ENCODE measurements at regions not wholly inside any gene's neighbourhood (a gene's known extent, or its start where the extent isn't known, plus 50 kb on each side); places are given as distances from the start of the nearest gene placed in this dataset.

DNA sequence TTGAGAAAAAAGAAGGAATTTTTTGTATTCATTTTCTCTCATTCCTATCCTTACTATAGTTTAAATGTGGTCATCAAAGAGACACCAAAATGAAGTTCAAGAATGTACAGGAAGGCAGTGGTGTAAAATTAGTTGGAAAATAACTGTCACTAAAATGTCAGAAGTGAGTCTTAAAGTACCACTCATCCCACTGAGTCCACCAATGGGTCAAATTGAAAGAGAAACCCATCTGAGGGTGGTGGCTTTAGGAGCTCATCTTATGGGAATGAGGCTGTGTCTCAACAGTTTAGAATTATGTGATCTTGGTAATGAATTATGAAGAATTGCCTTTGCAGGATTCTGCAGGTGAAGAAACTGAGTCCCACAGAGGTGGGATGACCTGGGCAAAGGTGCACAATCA is 403.5 kb downstream of the FGF9 start:
- Histone ChIP-seq H3K4me1 (ENCODE audit: control insufficient read depth, insufficient read depth, low read length, poor library complexity, severe bottlenecking) (no peaks in the 10 kb centered on the region), H3K9me3 (ENCODE audit: control insufficient read depth, low read length) (no peaks in the 10 kb centered on the region), H3K36me3 (ENCODE audit: control insufficient read depth, insufficient read depth, low read length) (no peaks in the 10 kb centered on the region), H3K27ac (ENCODE audit: low read depth, low read length, severe bottlenecking) (no peak overlapping the region), H3K4me3 (ENCODE audit: extremely low read depth, insufficient read depth, low read length, poor library complexity, severe bottlenecking) (no peak overlapping the region)

DNA sequence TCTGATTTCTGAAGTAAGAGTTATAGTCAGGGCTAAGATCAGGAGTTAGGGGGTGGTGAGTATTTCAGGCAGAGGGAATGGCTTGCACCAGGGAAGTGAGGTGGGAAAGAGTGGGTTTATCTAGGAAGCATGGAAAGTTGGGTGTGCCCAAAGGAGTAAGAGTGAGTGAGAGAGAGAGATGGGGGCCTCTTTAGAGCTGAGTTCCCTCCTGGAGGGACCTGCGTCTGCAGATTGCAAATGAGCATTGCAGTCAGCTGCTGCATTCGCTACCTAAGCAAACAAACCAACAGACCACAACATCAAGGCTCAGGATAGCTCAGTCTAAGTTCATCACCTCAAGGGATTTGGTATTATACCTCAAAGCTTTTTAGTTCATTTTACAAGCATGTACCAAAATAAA is 405.8 kb downstream of the FGF9 start:
- Histone ChIP-seq H3K4me3 (ENCODE audit: extremely low read depth, insufficient read depth, low read length, poor library complexity, severe bottlenecking) (no peak overlapping the region), H3K9me3 (ENCODE audit: control insufficient read depth, low read length) (no peaks in the 10 kb centered on the region), H3K36me3 (ENCODE audit: control insufficient read depth, insufficient read depth, low read length) (no peaks in the 10 kb centered on the region), H3K4me1 (ENCODE audit: control insufficient read depth, insufficient read depth, low read length, poor library complexity, severe bottlenecking) (no peaks in the 10 kb centered on the region), H3K27ac (ENCODE audit: low read depth, low read length, severe bottlenecking) (no peak overlapping the region)
- WGBS, 2 experiments (ENCODE audit: insufficient coverage in 2 of 2): 67 to 92% methylated on average over 1 to 2 of the region's 2 CpGs

DNA sequence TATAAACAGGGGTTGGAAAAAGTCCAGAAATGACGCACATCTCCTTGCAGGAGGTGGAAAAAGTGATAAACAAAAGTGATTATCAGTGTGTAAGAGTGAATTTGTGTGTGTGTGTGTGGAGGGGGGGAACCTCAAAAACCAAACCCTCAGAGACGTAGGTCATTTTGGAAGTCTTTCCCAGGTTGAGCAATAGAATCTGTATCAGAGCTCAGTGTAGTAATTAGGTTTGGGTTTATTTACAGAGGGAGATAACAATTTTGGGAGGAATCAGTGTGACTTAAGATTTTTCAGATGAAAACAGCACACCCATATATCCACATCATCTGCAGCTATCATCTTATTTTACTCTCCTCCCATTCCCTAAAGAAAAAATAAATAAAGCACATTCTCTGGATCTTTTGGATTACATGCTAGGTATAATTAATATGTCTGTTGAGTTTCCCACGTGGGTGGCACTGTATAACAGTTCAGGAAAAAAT is 406.4 kb downstream of the FGF9 start:
- Histone ChIP-seq H3K36me3 (ENCODE audit: control insufficient read depth, insufficient read depth, low read length) (no peaks in the 10 kb centered on the region), H3K9me3 (ENCODE audit: control insufficient read depth, low read length) (no peaks in the 10 kb centered on the region)
- 83 to 89% methylated on average over 1 to 2 of the region's 3 CpGs for whole genome bisulfite sequencing, 2 experiments (ENCODE audit: insufficient coverage in 2 of 2)

DNA sequence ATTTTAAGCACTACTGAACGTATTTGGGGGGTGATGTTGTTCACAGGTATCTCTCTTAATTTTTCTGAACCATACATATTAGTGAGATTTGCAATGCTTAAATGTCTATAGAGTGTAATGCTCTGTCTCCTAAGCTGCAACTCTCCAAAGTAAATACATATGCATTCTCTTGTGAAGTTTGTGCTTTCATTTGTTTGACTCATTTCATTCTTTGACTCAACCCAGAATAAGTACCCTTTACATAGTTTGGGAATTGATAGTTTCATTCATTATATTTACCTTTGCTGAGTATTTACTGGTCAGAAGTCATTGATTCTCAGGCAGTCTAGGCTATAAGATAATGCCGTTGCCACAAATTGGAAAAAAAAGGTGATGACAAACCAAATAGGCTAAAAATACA is 406.9 kb downstream of the FGF9 start:
- Histone ChIP-seq H3K36me3 (ENCODE audit: control insufficient read depth, insufficient read depth, low read length) (no peaks in the 10 kb centered on the region), H3K4me1 (ENCODE audit: control insufficient read depth, insufficient read depth, low read length, poor library complexity, severe bottlenecking) (peaks cover 6% of the 10 kb centered on the region), H3K4me3 (ENCODE audit: extremely low read depth, insufficient read depth, low read length, poor library complexity, severe bottlenecking) (no peak overlapping the region), H3K9me3 (ENCODE audit: control insufficient read depth, low read length) (no peaks in the 10 kb centered on the region), H3K27ac (ENCODE audit: low read depth, low read length, severe bottlenecking) (no peak overlapping the region)
- 0% methylated on average over 1 of the region's 2 CpGs; no CpG with 5 or more reads in 1 of the 2 experiments for WGBS, 2 experiments (ENCODE audit: insufficient coverage in 2 of 2)

More for the DNA sequence above, 406.4 kb downstream of the FGF9 start:
- H3K4me3 ChIP-seq (ENCODE audit: extremely low read depth, insufficient read depth, low read length, poor library complexity, severe bottlenecking): no peak overlapping the region
- peaks cover under 1% of the 10 kb centered on the region for H3K4me1 ChIP-seq (ENCODE audit: control insufficient read depth, insufficient read depth, low read length, poor library complexity, severe bottlenecking)
- no peak overlapping the region for H3K27ac ChIP-seq (ENCODE audit: low read depth, low read length, severe bottlenecking)

DNA sequence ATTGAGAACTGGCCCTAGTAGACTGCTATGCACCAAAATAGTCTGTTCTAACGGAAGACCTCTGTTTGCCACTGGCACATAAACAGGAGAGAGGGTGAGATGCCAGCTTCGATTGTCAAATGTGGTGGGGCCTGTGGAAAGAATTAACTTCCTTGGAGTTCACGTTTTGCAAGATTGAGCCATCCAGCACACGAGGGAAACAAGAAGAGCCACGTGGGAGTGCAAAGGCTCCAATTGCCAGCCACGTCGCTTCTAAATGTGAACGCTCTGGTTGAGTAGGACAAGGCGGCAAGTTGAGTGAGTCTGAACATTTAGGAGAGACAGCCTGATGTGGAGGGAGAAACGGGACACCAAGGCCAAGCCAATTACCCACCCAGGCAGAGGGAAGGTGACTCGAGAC is 409.1 kb downstream of the FGF9 start:
- Histone ChIP-seq H3K4me1 (ENCODE audit: control insufficient read depth, insufficient read depth, low read length, poor library complexity, severe bottlenecking) (peaks cover 6% of the 10 kb centered on the region), H3K36me3 (ENCODE audit: control insufficient read depth, insufficient read depth, low read length) (no peaks in the 10 kb centered on the region), H3K27ac (ENCODE audit: low read depth, low read length, severe bottlenecking) (no peak overlapping the region), H3K4me3 (ENCODE audit: extremely low read depth, insufficient read depth, low read length, poor library complexity, severe bottlenecking) (no peak overlapping the region), H3K9me3 (ENCODE audit: control insufficient read depth, low read length) (no peaks in the 10 kb centered on the region)
- 86 to 93% methylated on average over 9 of the region's 11 CpGs for WGBS, 2 experiments (ENCODE audit: insufficient coverage in 2 of 2)

DNA sequence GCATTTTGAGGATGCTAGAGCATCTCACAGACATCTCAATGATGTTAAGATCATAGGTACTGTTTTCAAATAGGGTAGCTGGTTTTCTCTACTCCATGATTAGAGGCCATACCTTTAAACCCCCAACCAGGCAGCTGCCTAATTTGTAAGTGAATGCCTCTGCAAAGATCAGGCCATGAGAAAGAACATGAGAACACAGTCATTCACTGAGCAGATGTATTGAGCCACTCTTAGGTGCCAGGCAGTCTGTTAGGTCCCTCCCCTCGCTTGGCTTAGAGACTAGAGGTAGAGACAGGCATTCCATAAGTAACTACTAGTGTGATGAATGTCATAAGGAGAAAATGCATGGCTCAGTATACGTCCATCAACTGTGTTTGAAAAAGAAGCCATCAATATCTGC is 410.0 kb downstream of the FGF9 start:
- Histone ChIP-seq H3K4me3 (ENCODE audit: extremely low read depth, insufficient read depth, low read length, poor library complexity, severe bottlenecking) (no peak overlapping the region), H3K4me1 (ENCODE audit: control insufficient read depth, insufficient read depth, low read length, poor library complexity, severe bottlenecking) (peaks cover 6% of the 10 kb centered on the region), H3K36me3 (ENCODE audit: control insufficient read depth, insufficient read depth, low read length) (no peaks in the 10 kb centered on the region), H3K9me3 (ENCODE audit: control insufficient read depth, low read length) (no peaks in the 10 kb centered on the region), H3K27ac (ENCODE audit: low read depth, low read length, severe bottlenecking) (no peak overlapping the region)
- WGBS, 2 experiments (ENCODE audit: insufficient coverage in 2 of 2): 100% methylated on average over 1 of the region's 2 CpGs; no CpG with 5 or more reads in 1 of the 2 experiments

DNA sequence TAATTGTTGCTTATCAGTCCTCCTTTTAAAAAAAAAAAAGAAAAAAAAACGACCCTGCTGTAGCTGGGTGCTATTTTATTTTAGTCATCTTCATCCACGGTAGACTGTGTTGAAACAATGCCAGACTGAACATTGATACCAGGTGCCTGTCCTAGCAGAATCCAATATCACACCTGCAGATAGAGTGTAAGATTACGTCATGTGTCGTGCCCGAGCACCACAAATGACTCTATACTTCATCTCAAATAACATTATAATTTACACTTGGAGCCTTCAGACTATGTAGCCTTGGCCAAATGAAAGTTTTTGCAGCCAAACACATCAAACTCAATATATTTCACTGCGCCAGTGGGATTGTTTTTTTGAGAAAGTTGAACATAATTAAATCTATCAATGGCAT is 410.6 kb downstream of the FGF9 start:
- Histone ChIP-seq H3K36me3 (ENCODE audit: control insufficient read depth, insufficient read depth, low read length) (no peaks in the 10 kb centered on the region), H3K27ac (ENCODE audit: low read depth, low read length, severe bottlenecking) (no peak overlapping the region), H3K4me3 (ENCODE audit: extremely low read depth, insufficient read depth, low read length, poor library complexity, severe bottlenecking) (no peak overlapping the region), H3K4me1 (ENCODE audit: control insufficient read depth, insufficient read depth, low read length, poor library complexity, severe bottlenecking) (peaks cover 6% of the 10 kb centered on the region), H3K9me3 (ENCODE audit: control insufficient read depth, low read length) (no peaks in the 10 kb centered on the region)
- 73 to 88% methylated on average over 1 to 5 of the region's 6 CpGs for WGBS, 2 experiments (ENCODE audit: insufficient coverage in 2 of 2)

DNA sequence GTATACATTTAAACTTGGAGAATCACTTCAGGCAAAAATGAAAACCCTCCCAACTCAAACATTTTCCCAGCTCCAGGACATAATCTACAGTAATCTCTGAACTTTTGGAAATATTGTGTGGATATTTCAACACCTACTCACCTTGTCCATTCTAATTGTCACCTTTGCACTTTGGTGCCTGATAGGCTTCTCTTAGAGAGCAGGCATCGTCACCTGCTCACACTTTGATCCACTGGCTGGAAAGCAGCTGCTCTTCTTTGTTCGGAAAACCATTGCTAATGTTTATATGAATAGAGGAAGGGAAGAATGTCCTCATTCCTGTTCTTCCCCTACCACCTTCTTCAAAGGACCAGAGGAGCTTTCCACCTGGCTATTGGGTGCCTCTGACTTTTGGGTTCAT is 411.2 kb downstream of the FGF9 start:
- H3K4me1 ChIP-seq (ENCODE audit: control insufficient read depth, insufficient read depth, low read length, poor library complexity, severe bottlenecking): peaks cover 6% of the 10 kb centered on the region

DNA sequence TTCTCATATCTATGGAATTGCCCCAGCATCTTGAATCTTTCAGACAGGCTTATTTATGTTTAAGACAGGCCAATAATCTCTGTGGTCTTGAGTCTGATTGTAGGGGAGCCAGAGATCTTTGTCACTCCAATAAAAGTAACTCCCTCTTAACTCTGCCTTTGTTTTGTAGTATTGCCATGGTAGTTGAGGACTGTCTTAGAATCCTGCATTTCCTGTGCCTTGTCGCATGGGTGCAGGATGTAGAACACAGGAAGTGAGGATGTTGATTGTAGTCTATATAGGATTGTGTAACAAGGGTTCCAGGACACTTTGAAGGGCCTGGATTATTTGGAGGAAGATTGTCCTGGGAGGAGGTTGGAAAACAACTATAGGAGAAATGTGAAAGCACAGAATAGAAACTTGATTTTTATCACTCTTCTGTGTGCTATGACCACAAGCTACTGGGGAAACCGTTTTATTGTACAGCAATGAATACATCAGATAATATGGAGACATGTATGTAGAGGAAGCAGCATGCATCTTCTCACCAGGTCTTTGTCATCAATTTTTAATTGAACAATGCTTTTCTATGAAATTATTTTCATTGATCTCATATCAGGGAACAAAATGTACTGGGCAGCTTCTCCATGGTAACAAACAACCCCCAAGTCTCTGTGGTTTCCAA is 411.7 kb downstream of the FGF9 start:
- Histone ChIP-seq H3K9me3 (ENCODE audit: control insufficient read depth, low read length) (no peaks in the 10 kb centered on the region), H3K4me3 (ENCODE audit: extremely low read depth, insufficient read depth, low read length, poor library complexity, severe bottlenecking) (no peak overlapping the region), H3K36me3 (ENCODE audit: control insufficient read depth, insufficient read depth, low read length) (no peaks in the 10 kb centered on the region), H3K27ac (ENCODE audit: low read depth, low read length, severe bottlenecking) (peak overlapping the region; percentile 37), H3K4me1 (ENCODE audit: control insufficient read depth, insufficient read depth, low read length, poor library complexity, severe bottlenecking) (peaks cover 6% of the 10 kb centered on the region)
- 86 to 88% methylated on average over 1 of the region's 2 CpGs for WGBS, 2 experiments (ENCODE audit: insufficient coverage in 2 of 2)

More for the DNA sequence above, 411.2 kb downstream of the FGF9 start:
- Histone ChIP-seq H3K36me3 (ENCODE audit: control insufficient read depth, insufficient read depth, low read length) (no peaks in the 10 kb centered on the region), H3K9me3 (ENCODE audit: control insufficient read depth, low read length) (no peaks in the 10 kb centered on the region), H3K27ac (ENCODE audit: low read depth, low read length, severe bottlenecking) (peak overlapping the region; percentile 37), H3K4me3 (ENCODE audit: extremely low read depth, insufficient read depth, low read length, poor library complexity, severe bottlenecking) (no peak overlapping the region)
- no CpG with 5 or more reads among the region's 2 CpGs for WGBS, 2 experiments (ENCODE audit: insufficient coverage in 2 of 2)

DNA sequence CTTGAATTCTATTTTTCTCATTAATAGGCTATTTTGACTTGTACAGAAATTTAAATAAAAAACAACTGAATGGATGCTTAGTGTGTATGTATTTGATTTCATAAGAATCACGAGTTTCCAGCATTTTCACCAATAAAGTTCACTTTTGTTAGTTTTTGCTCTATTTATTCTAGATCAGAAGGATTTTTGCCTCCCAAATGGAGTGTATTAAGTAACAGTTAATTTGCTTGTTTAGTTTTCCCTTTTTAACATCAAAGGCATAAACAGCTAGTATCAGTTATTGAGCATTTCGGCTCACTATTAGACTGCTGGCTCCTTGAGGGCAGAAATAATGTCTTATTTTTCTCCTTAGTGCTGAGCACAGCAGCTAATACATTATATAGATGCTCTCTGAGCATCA is 414.1 kb downstream of the FGF9 start:
- no CpG with 5 or more reads among the region's 2 CpGs for WGBS, 2 experiments (ENCODE audit: insufficient coverage in 2 of 2)
- no peaks in the 10 kb centered on the region for H3K9me3 ChIP-seq (ENCODE audit: control insufficient read depth, low read length)

DNA sequence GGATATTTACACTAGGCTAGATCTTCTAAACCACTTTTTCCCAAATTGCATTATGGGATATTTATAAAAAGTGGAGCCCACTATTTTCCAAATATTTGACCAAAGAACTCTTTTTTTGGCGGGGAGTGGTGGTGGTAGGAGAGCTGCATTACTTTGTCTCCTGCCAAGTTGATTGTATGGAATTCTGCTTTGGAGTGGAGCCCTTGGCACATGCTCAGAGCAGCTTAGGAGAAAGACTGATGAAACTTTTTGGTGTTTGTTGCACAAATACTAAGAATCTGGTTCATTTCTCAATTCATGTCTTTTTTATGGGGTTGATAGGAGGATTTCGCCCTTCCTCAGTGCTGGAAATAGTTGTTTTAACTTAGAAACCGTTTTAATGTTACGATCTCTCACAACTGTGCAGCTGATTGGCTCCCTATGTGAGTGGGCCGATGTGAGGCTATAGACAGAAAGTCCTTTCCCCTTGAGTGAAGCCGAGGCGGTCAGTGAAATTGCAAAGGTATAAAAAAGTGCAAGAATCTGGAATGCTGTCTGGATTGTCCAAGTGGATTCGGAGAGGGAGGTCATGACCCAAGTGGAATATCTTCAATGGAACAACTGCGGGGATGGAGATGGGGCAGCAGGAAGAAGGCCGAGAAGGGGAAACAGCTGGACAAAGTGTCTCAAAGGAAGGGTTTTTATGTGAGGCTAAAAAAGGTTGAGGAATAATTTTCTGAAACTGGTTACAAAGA is 415.9 kb downstream of the FGF9 start:
- Histone ChIP-seq H3K4me1 (ENCODE audit: control insufficient read depth, insufficient read depth, low read length, poor library complexity, severe bottlenecking) (peaks cover 6% of the 10 kb centered on the region), H3K4me3 (ENCODE audit: extremely low read depth, insufficient read depth, low read length, poor library complexity, severe bottlenecking) (no peak overlapping the region), H3K36me3 (ENCODE audit: control insufficient read depth, insufficient read depth, low read length) (no peaks in the 10 kb centered on the region), H3K27ac (ENCODE audit: low read depth, low read length, severe bottlenecking) (no peak overlapping the region), H3K9me3 (ENCODE audit: control insufficient read depth, low read length) (no peaks in the 10 kb centered on the region)
- WGBS, 2 experiments (ENCODE audit: insufficient coverage in 2 of 2): 90 to 92% methylated on average over 9 of the region's 10 CpGs

More for the DNA sequence above, 414.1 kb downstream of the FGF9 start:
- peaks cover 6% of the 10 kb centered on the region for H3K4me1 ChIP-seq (ENCODE audit: control insufficient read depth, insufficient read depth, low read length, poor library complexity, severe bottlenecking)
- no peak overlapping the region for H3K27ac ChIP-seq (ENCODE audit: low read depth, low read length, severe bottlenecking)
- no peak overlapping the region for H3K4me3 ChIP-seq (ENCODE audit: extremely low read depth, insufficient read depth, low read length, poor library complexity, severe bottlenecking)
- no peaks in the 10 kb centered on the region for H3K36me3 ChIP-seq (ENCODE audit: control insufficient read depth, insufficient read depth, low read length)

All from mesodermal cell (in vitro differentiated cells).